Activated T-helper 17 cell treated with anti-CD3 and anti-CD28 coated beads, Interleukin-2, amount 50 U/mL, for 72 hours (primary cell): ENCODE measurements at regions not wholly inside any gene's neighbourhood (a gene's known extent, or its start where the extent isn't known, plus 50 kb on each side); places are given as distances from the start of the nearest gene placed in this dataset.

Source experiments
- ATAC-seq: fragments of 150-1000 bp; cut with Tn5 transposase; replicated peaks from 2 replicates; pipeline ENCODE4 v1.10.0; 2021; ENCODE audit warnings: mild to moderate bottlenecking, moderate library complexity
- H3K27ac Mint-ChIP-seq: one replicate; pipeline ENCODE4 v1.8.0; 2022; ENCODE audit warnings: mixed read lengths
- H3K27me3 Mint-ChIP-seq: one replicate; pipeline ENCODE4 v1.8.0; 2022; ENCODE audit warnings: mixed read lengths
- H3K36me3 Mint-ChIP-seq: one replicate; pipeline ENCODE4 v1.8.0; 2022; ENCODE audit warnings: low read depth, mild to moderate bottlenecking, mixed read lengths
- H3K4me1 Mint-ChIP-seq: one replicate; pipeline ENCODE4 v1.8.0; 2022; ENCODE audit warnings: mixed read lengths
- H3K4me3 Mint-ChIP-seq: one replicate; pipeline ENCODE4 v1.8.0; 2022; ENCODE audit warnings: mild to moderate bottlenecking, mixed read lengths
- H3K9me3 Mint-ChIP-seq: one replicate; pipeline ENCODE4 v1.8.0; 2022; ENCODE audit warnings: mixed read lengths

DNA sequence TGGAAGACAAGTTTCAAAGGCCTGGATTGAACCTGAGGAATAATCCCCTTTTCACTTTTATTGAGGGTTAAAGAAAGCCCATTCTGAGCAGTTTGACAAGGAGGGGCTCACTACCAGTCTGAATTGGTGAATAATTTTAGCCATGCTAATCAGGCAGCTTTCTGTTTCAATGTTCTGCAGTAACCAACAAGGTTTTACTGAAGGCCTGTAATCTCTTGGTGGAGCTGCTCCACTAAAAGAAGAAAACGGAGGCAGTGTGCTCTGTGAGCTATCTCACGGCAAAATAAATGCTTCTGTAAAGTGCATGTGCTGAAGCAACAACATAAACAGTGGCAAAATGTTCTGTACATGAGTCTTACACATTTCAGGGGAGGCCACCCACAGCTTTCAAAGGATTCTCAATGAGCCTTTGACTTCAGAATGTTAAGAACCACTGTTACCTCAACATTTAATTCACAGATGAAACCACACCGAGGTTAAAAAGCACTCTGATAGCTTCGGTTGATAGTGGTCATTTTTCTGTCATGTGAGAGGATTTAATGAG, 111.2 kb downstream of the LRIG3 start:
- H3K4me1 Mint-ChIP-seq, result no peaks in the 10 kb centered on the region
- no peaks in the 10 kb centered on the region for H3K9me3 Mint-ChIP-seq
- no peak overlapping the region for H3K27ac Mint-ChIP-seq
- no peak for ATAC-seq
- H3K4me3 Mint-ChIP-seq, result no peak overlapping the region
- no peaks in the 10 kb centered on the region for H3K27me3 Mint-ChIP-seq
- no peaks in the 10 kb centered on the region for H3K36me3 Mint-ChIP-seq

DNA sequence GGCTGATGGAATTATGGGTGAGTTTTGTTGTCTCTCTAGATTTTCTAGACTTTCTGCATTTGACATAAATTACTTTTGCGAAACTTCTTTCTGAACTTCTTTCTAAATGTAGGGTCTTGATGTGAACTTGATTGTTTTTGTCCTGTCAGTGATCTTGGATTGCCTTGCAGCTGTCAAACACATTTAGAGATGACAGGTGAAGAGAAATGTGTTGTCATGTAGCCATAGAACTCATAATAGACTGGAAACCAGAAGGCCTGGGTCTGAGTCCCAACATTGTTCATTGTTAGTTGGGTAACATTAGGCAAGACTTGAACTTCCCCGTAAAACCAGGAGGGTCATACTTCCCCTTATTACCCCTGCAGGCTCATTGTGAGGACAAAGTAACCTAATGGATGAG, 109.0 kb downstream of the LRIG3 start:
- H3K27ac Mint-ChIP-seq, result no peak overlapping the region
- H3K27me3 Mint-ChIP-seq, result no peaks in the 10 kb centered on the region
- H3K36me3 Mint-ChIP-seq, result no peaks in the 10 kb centered on the region
- no peak for ATAC-seq
- H3K4me1 Mint-ChIP-seq, result no peaks in the 10 kb centered on the region
- no peaks in the 10 kb centered on the region for H3K9me3 Mint-ChIP-seq
- H3K4me3 Mint-ChIP-seq, result no peak overlapping the region

DNA sequence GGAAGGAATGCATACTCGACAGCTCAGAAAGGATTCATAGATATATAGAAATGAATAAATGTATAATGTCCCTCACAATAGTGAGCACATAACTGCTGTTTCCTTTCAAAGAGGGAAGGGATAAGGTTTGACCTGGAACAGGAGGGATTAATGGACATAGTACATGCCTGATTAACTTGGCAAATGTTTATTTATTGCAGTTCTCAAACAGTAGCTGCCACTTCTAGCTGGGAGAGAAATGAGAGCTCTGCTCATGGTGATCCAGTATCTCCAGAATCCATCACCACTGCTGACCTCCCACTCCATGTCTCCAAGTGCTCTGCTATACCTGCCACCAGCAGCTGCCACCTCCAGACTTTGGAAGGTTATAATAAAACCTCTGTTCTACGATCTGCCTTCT, 108.1 kb downstream of the LRIG3 start:
- no peak overlapping the region for H3K27ac Mint-ChIP-seq
- no peak for ATAC-seq
- no peak overlapping the region for H3K4me3 Mint-ChIP-seq
- no peaks in the 10 kb centered on the region for H3K4me1 Mint-ChIP-seq
- no peaks in the 10 kb centered on the region for H3K27me3 Mint-ChIP-seq
- no peaks in the 10 kb centered on the region for H3K9me3 Mint-ChIP-seq
- H3K36me3 Mint-ChIP-seq, result no peaks in the 10 kb centered on the region

DNA sequence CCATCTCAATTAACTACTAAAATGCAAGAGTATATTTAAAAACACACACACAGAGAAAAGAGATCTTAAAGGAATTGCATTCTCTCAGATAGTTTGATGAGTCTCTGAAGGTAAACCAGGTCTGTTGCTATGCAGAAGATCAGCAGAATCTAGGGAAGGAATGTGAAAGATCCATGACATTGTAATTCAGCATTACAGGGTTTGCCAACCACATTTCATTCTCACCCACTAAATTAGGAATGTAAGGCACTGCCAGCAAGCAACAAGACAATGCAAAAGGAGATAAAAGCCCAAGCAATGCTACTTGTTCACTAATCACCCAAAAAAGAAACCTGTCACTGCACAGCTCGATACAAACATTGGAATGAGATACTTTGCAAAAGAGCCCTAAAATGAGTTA, 106.3 kb downstream of the LRIG3 start:
- H3K4me1 Mint-ChIP-seq, result no peaks in the 10 kb centered on the region
- H3K27ac Mint-ChIP-seq, result no peak overlapping the region
- H3K4me3 Mint-ChIP-seq, result no peak overlapping the region
- H3K9me3 Mint-ChIP-seq, result no peaks in the 10 kb centered on the region
- no peak for ATAC-seq
- H3K27me3 Mint-ChIP-seq, result no peaks in the 10 kb centered on the region
- no peaks in the 10 kb centered on the region for H3K36me3 Mint-ChIP-seq

DNA sequence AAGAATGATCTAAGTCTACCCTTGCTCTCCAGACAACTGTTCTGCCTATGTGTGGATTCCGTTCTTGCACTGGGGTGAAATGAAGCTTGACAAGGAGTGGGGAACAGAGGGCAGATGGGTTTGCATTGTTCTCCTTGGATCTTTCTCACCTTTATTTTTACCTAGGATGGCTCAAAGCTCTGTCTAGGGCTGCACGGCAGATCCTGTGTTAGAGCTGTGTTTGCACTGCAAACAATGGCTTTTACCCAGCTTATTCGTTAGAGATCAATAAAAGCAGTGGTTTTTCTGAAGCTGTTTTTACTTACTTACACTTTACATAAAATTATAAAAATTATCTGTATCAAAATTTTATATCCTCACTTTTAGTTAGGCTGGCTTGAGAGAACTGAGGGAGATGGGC, 105.1 kb downstream of the LRIG3 start:
- Mint-ChIP-seq H3K27ac (no peak overlapping the region), H3K4me3 (no peak overlapping the region), H3K9me3 (no peaks in the 10 kb centered on the region), H3K36me3 (no peaks in the 10 kb centered on the region), H3K27me3 (no peaks in the 10 kb centered on the region), H3K4me1 (no peaks in the 10 kb centered on the region)
- no peak for ATAC-seq

DNA sequence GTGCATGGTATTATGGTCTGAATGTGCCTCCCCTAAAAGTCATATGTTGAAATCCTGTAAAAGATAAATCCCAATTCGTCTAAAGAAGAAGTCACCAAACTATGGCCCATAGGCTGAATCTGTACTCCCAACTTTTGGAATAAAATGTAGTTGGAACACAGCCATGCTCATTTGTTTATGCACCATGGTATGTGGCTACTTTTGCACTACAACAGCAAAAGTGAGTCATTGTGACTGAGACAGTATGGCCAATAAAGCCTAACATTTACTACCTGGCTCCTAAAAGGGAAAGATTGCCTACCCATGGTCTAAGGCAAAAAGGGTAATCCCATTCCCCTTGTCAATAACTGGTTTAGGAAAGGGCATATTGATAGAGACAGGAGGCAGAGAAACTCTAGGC, 101.8 kb downstream of the LRIG3 start:
- no peak for ATAC-seq
- Mint-ChIP-seq H3K4me1 (no peaks in the 10 kb centered on the region), H3K36me3 (no peaks in the 10 kb centered on the region), H3K27ac (no peak overlapping the region), H3K4me3 (no peak overlapping the region), H3K27me3 (no peaks in the 10 kb centered on the region), H3K9me3 (peaks cover 6% of the 10 kb centered on the region)

DNA sequence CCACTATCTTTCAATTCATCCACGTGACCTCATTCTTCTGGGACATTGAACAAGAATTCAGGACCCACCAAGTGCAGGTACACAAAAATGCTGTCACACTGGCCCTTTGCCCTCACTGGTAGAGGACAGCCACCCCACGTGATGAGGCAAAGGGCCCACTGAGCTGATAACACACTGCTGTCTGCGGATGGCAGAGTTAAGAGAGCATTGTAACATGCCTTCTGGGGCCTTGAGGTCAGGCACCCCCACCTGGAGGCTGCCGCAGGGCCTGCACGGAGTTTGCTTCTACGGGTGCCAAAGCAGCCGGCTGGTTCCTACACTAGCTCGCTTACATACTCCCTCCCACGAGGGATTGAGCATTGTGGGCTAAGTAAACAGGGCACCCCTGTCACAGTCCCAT, 101.0 kb downstream of the LRIG3 start:
- no peak overlapping the region for H3K4me3 Mint-ChIP-seq
- no peaks in the 10 kb centered on the region for H3K36me3 Mint-ChIP-seq
- H3K9me3 Mint-ChIP-seq, result peaks cover 9% of the 10 kb centered on the region
- H3K4me1 Mint-ChIP-seq, result no peaks in the 10 kb centered on the region
- H3K27ac Mint-ChIP-seq, result no peak overlapping the region
- no peaks in the 10 kb centered on the region for H3K27me3 Mint-ChIP-seq
- ATAC-seq, result no peak

DNA sequence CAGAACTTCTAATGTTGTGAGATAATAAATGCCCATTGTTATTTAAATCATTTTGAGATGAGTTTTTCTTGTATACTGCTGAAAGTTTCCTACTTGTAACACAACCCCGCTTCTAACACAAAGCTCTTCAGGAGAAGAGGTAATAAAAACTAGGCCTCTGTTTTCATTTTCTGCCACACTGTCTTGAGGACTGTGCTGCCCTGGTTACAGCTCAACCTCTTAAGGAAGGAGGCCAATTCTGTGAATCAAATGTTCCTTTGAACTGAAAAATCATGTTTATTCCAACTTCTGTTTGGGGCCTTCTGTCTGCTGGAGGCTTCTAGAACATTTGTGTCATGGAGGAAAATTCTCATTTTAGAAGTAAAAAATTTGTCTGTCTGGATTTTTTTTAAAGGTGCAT, 100.3 kb downstream of the LRIG3 start:
- ATAC-seq, result no peak
- Mint-ChIP-seq H3K9me3 (peaks cover 9% of the 10 kb centered on the region), H3K27me3 (no peaks in the 10 kb centered on the region), H3K4me3 (no peak overlapping the region), H3K27ac (no peak overlapping the region), H3K4me1 (no peaks in the 10 kb centered on the region), H3K36me3 (no peaks in the 10 kb centered on the region)
